GM23338 (cell line): ENCODE measurements at regions not wholly inside any gene's neighbourhood (a gene's known extent, or its start where the extent isn't known, plus 50 kb on each side); places are given as distances from the start of the nearest gene placed in this dataset.

Experiments used
- CREB1 ChIP-seq: fragments of 250-450 bp; sonication (Bioruptor Pico); IDR thresholded peaks from 2 replicates; pipeline ENCODE4 v1.5.0; 2020; ENCODE audit warnings: low read depth, mild to moderate bottlenecking, moderate library complexity
- EZH2 ChIP-seq: fragments of 200-600 bp; sonication (generic); IDR thresholded peaks from one replicate; pipeline ENCODE4 v1.8.0; 2017; ENCODE audit warnings: antibody characterized with exemption, mild to moderate bottlenecking, low read depth; ENCODE audit not compliant: unreplicated experiment
- EZH2phosphoT487 ChIP-seq: fragments of 200-600 bp; sonication (generic); IDR thresholded peaks from one replicate; pipeline ENCODE4 v1.8.1; 2018; ENCODE audit warnings: antibody characterized with exemption; ENCODE audit not compliant: unreplicated experiment
- JUNB ChIP-seq: IDR thresholded peaks from one replicate; pipeline ENCODE4 v1.6.1; 2016; ENCODE audit warnings: antibody characterized with exemption; ENCODE audit not compliant: unreplicated experiment
- POLR2AphosphoS5 ChIP-seq: IDR thresholded peaks from 2 replicates; pipeline ENCODE4 v1.6.1; 2016; ENCODE audit warnings: antibody characterized with exemption, low read depth
- REST ChIP-seq: IDR thresholded peaks from one replicate; pipeline ENCODE4 v1.6.1; 2018; ENCODE audit warnings: antibody characterized with exemption; ENCODE audit not compliant: unreplicated experiment
- ZNF331 ChIP-seq: fragments of 250-450 bp; sonication (Bioruptor Pico); IDR thresholded peaks from 2 replicates; pipeline ENCODE4 v1.5.0; 2020; ENCODE audit warnings: low read depth, mild to moderate bottlenecking, moderate library complexity
- TF ChIP-seq, protein P1 (sequence below), 2 experiments: fragments of 200-600 bp in 1 of 2; sonication (generic) in 1 of 2; conservative IDR thresholded peaks; 2 replicates each; pipeline versions ENCODE4 v1.5.1 to v1.6.1; 2016 to 2017; ENCODE audit warnings: antibody characterized with exemption in 2 of 2, low read depth in 2 of 2, mild to moderate bottlenecking in 2 of 2, moderate library complexity in 1 of 2

GRCh38 chr12:67854351-67854750, 134.9 kb upstream of the IFNG-AS1 start:
- TF ChIP-seq EZH2: no peak
- TF ChIP-seq, protein P1, sequence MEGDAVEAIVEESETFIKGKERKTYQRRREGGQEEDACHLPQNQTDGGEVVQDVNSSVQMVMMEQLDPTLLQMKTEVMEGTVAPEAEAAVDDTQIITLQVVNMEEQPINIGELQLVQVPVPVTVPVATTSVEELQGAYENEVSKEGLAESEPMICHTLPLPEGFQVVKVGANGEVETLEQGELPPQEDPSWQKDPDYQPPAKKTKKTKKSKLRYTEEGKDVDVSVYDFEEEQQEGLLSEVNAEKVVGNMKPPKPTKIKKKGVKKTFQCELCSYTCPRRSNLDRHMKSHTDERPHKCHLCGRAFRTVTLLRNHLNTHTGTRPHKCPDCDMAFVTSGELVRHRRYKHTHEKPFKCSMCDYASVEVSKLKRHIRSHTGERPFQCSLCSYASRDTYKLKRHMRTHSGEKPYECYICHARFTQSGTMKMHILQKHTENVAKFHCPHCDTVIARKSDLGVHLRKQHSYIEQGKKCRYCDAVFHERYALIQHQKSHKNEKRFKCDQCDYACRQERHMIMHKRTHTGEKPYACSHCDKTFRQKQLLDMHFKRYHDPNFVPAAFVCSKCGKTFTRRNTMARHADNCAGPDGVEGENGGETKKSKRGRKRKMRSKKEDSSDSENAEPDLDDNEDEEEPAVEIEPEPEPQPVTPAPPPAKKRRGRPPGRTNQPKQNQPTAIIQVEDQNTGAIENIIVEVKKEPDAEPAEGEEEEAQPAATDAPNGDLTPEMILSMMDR (conservative IDR thresholded peaks at IDR 0.05; ENCODE audit: low read depth in 2 of 2): no peak
- TF ChIP-seq REST: no peak
- no peak for TF ChIP-seq ZNF331 (CRISPR knock-in tag)
- TF ChIP-seq EZH2phosphoT487: no peak
- TF ChIP-seq JUNB: no peak
- TF ChIP-seq CREB1 (CRISPR knock-in tag): no peak
- no peak for TF ChIP-seq POLR2AphosphoS5
